Esophagus squamous epithelium (tissue), 5 donors: ENCODE measurements at regions not wholly inside any gene's neighbourhood (a gene's known extent, or its start where the extent isn't known, plus 50 kb on each side); places are given as distances from the start of the nearest gene placed in this dataset.

Experiments used
- DNase-seq: peaks from one replicate; lab custom pipeline; 2025; lab: John Stamatoyannopoulos, UW
- H3K27ac ChIP-seq, 4 donors: fragments of 200-600 bp; sonication (generic); one replicate each; pipeline ENCODE4 v1.5.1; 2016 to 2019; ENCODE audit warnings: mild to moderate bottlenecking in 1 of 4
- H3K27me3 ChIP-seq, 4 donors: fragments of 200-600 bp; sonication (generic); 1 replicate in 3 of 4; 2 replicates in 1 of 4; pipeline versions ENCODE4 v1.5.1 to v1.6.0; 2017 to 2021; ENCODE audit warnings: antibody characterized with exemption in 1 of 4
- H3K36me3 ChIP-seq, 3 donors: fragments of 200-600 bp; sonication (generic); one replicate each; pipeline ENCODE4 v1.5.1; 2016 to 2019
- H3K4me1 ChIP-seq, 3 donors: fragments of 200-600 bp; sonication (generic); one replicate each; pipeline ENCODE4 v1.5.1; 2017 to 2019
- H3K4me3 ChIP-seq, 4 donors: fragments of 200-600 bp; sonication (generic); 1 replicate in 3 of 4; 2 replicates in 1 of 4; pipeline ENCODE4 v1.5.1; 2016 to 2019; ENCODE audit warnings: mild to moderate bottlenecking in 2 of 4, moderate library complexity in 1 of 4
- H3K9me3 ChIP-seq, 3 donors: fragments of 200-600 bp; sonication (generic); one replicate each; pipeline ENCODE4 v1.5.1; 2016 to 2019
- POLR2A ChIP-seq, 4 donors: fragments of 450-650 bp; IDR thresholded peaks; one replicate each; pipeline ENCODE4 v1.6.1; 2017; ENCODE audit warnings: antibody characterized with exemption in 4 of 4, mild to moderate bottlenecking in 4 of 4, moderate library complexity in 3 of 4
- WGBS, 2 donors: methylation state at CpG; one replicate each; pipeline ENCODE4 v1.1.5; 2018; 5-methylcytosine and 5-hydroxymethylcytosine counted together
- intact Hi-C: fragments of 100-400 bp; cut with DNase I; formaldehyde crosslinking; loops from one replicate; pipeline ENCODE4 v1.15.0; 2022
- TF ChIP-seq, protein P1 (sequence below), 6 experiments: fragments of 450-650 bp in 4 of 6; fragments of 200-600 bp in 2 of 6; sonication (generic) in 2 of 6; IDR thresholded peaks; one replicate each; pipeline ENCODE4 v1.5.1; 2016 to 2019; ENCODE audit warnings: antibody characterized with exemption in 6 of 6, mild to moderate bottlenecking in 4 of 6, moderate library complexity in 4 of 6
- donor health status: DM: yes; HTN: yes; CAD: no.

DNA sequence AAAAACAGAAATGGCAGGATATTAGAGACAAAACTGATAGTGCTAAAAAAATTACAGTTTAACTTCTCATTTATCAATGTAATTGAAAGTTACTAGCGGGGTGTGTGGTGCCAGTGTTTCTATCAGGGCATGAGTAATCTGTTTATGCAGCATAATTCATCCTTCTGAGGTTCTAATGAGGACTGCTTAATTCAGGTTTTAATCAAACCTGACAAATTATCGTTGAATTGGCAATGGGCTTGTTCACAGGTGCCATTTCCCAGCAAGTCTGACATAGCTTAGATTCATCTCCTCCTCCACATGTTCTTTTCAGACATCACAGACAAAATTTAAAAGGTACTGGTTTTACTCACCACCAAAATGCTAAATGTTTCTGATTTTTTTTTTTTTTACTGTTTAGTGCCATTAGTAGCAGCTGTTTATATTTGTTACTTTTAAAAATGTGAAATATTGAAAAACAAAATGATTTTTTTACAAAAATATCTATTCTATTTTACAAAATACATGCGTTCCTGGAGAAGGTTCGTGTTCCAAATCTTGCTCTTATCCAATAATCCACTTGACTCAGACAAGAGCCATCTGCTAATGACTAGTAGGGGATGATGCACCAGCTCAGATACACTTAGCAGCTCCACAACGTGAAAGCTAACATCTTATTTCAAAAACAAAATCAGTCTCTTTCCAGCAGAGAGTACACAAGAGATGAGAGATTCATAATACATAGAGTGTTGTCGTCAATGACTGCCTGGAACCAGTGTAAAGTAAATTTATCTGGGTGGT, 447.7 kb upstream of the DPPA4 start:
- 46 to 65% methylated on average over 6 of the region's 6 CpGs for WGBS, 2 donors
- Histone ChIP-seq H3K27me3 (no peaks in the 10 kb centered on the region), H3K36me3 (no peaks in the 10 kb centered on the region), H3K4me1 (no peaks in the 10 kb centered on the region), H3K4me3 (no peak overlapping the region), H3K9me3 (no peaks in the 10 kb centered on the region), H3K27ac (no peak overlapping the region)
- DNase-seq, result no peak
- TF ChIP-seq POLR2A (IDR thresholded peaks at IDR 0.05), result no peak
- TF ChIP-seq, protein P1, sequence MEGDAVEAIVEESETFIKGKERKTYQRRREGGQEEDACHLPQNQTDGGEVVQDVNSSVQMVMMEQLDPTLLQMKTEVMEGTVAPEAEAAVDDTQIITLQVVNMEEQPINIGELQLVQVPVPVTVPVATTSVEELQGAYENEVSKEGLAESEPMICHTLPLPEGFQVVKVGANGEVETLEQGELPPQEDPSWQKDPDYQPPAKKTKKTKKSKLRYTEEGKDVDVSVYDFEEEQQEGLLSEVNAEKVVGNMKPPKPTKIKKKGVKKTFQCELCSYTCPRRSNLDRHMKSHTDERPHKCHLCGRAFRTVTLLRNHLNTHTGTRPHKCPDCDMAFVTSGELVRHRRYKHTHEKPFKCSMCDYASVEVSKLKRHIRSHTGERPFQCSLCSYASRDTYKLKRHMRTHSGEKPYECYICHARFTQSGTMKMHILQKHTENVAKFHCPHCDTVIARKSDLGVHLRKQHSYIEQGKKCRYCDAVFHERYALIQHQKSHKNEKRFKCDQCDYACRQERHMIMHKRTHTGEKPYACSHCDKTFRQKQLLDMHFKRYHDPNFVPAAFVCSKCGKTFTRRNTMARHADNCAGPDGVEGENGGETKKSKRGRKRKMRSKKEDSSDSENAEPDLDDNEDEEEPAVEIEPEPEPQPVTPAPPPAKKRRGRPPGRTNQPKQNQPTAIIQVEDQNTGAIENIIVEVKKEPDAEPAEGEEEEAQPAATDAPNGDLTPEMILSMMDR (IDR thresholded peaks at IDR 0.05), result no peak
- intact Hi-C loops, result no loop called here

DNA sequence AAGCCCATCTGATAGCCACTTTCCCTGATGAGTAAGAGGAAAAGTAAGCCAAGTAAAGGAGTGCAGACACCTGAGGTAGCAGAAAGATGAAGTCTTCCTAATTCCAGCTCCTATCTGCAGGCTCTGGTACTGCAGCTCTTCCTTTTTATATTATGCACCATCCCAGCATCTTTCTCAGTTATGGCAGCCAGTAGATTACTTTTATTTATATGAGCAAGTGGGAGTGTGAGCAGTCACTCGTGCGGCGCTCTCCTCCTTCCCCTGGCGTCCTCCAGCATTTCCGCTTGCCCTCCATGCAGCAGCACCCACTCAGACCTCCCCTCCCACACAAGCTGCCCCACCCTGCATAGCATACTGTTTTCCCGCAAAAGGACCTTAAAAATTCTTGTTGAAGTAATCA, 465.9 kb upstream of the DPPA4 start:
- H3K36me3 ChIP-seq, result no peaks in the 10 kb centered on the region
- no peak for TF ChIP-seq POLR2A (IDR thresholded peaks at IDR 0.05)
- TF ChIP-seq, protein P1 (IDR thresholded peaks at IDR 0.05), result peak in 2 of 6 experiments; percentile 16 to 29
- DNase-seq, result no peak
- WGBS, 2 donors, result 87 to 93% methylated on average over 6 of the region's 6 CpGs
- intact Hi-C loops, result no loop called here
- no peak overlapping the region for H3K4me3 ChIP-seq
- no peaks in the 10 kb centered on the region for H3K4me1 ChIP-seq
- no peaks in the 10 kb centered on the region for H3K27me3 ChIP-seq
- H3K27ac ChIP-seq, result no peak overlapping the region
- H3K9me3 ChIP-seq, result no peaks in the 10 kb centered on the region

DNA sequence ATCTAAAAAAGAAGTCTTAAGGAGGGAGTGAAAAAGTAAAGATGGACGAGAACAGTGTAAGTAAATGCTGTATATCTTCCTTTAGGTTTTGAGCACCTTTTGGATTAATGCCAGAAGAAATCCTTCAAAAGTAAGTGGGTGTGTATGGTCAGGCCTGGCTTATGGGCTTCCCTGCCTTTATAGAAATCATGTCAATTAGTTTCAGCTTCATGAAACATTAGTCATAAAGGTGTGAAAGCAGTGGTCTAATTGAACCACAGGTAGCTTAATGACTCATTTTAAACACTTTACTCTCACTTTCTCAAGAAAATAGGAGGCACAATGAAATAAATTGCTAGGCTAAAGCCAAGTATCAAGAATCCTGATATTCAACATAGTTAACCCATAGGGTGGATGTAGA, 467.4 kb upstream of the DPPA4 start:
- Histone ChIP-seq H3K27me3 (no peaks in the 10 kb centered on the region), H3K27ac (no peak overlapping the region), H3K36me3 (no peaks in the 10 kb centered on the region), H3K9me3 (no peaks in the 10 kb centered on the region), H3K4me1 (no peaks in the 10 kb centered on the region), H3K4me3 (no peak overlapping the region)
- TF ChIP-seq, protein P1 (IDR thresholded peaks at IDR 0.05), result no peak
- TF ChIP-seq POLR2A (IDR thresholded peaks at IDR 0.05), result no peak
- WGBS, 2 donors, result 67 to 83% methylated on average over 1 of the region's 1 CpG
- intact Hi-C loops, result no loop called here
- DNase-seq, result no peak

DNA sequence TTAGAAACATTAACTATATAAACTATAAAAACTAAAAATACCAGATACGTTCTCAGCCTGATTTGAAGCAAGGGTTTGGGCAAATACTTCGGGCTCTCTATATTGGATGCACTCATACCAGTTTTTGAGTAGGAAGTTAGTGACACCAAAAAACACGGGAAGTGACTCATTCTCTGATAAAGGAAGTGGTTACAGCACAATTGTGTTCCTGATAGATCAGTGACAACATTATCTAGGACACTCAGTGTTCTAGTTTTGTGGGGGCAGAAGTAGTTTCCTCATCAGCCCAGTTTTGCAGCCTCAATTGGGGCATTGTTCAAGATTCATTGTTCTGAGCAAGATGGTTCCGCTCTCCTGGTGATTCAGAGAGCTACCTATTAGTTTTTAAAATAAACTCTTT, 469.6 kb upstream of the DPPA4 start:
- H3K4me3 ChIP-seq, result no peak overlapping the region
- no peaks in the 10 kb centered on the region for H3K36me3 ChIP-seq
- WGBS, 2 donors, result 45 to 50% methylated on average over 4 of the region's 4 CpGs
- no peaks in the 10 kb centered on the region for H3K4me1 ChIP-seq
- H3K27me3 ChIP-seq, result no peaks in the 10 kb centered on the region
- TF ChIP-seq POLR2A (IDR thresholded peaks at IDR 0.05), result peak in 1 of 4 donors; percentile 30
- TF ChIP-seq, protein P1 (IDR thresholded peaks at IDR 0.05), result no peak
- DNase-seq, result no peak
- H3K9me3 ChIP-seq, result no peaks in the 10 kb centered on the region
- H3K27ac ChIP-seq, result peak overlapping the region in 1 of 4 donors; percentile 39
- intact Hi-C loops, result no loop called here

DNA sequence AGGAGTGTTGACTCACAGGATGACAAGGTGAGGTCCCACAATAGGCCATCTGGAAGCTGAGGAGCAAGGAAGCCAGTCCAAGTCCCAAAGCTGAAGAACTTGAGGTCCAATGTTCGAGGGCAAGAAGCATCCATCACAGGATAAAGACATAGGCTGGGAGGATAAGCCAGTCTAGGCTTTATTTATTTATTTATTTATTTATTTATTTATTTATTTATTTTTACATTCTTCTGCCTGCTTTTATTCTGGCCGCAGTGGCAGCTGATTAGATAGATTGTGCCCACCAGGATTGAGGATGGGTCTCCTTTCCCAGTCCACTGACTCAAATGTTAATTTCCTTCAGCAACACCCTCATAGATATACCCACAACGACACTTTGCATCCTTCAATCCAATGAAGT, 472.2 kb upstream of the DPPA4 start:
- intact Hi-C loops, result no loop called here
- Histone ChIP-seq H3K27me3 (no peaks in the 10 kb centered on the region), H3K27ac (no peak overlapping the region), H3K9me3 (no peaks in the 10 kb centered on the region), H3K4me1 (no peaks in the 10 kb centered on the region), H3K36me3 (no peaks in the 10 kb centered on the region), H3K4me3 (no peak overlapping the region)
- 76 to 82% methylated on average over 3 of the region's 3 CpGs for whole genome bisulfite sequencing, 2 donors
- no peak for DNase-seq
- TF ChIP-seq POLR2A (IDR thresholded peaks at IDR 0.05), result no peak
- TF ChIP-seq, protein P1 (IDR thresholded peaks at IDR 0.05), result no peak
